B cell (primary cell): ENCODE measurements at regions not wholly inside any gene's neighbourhood (a gene's known extent, or its start where the extent isn't known, plus 50 kb on each side); places are given as distances from the start of the nearest gene placed in this dataset.

Experiments used
- ATAC-seq: fragments of 200-7000 bp; cut with Tn5 transposase; one replicate; pipeline ENCODE4 v1.10.0; 2021; ENCODE audit warnings: low read depth, mild to moderate bottlenecking, moderate number of reproducible peaks, moderate library complexity
- CTCF ChIA-PET: fragments of 350-600 bp; sonication (Branson Sonifier 250); formaldehyde crosslinking; loops from one replicate; lab custom pipeline; 2021; ENCODE audit warnings: antibody characterized with exemption, inconsistent platforms; lab: Charles Lee
- POLR2A ChIA-PET: fragments of 350-600 bp; sonication (Branson Sonifier 250); formaldehyde crosslinking; loops from one replicate; lab custom pipeline; 2021; ENCODE audit warnings: antibody characterized with exemption; lab: Charles Lee
- DNase-seq: peaks from one replicate; pipeline ENCODE4 v3.0.0; 2013
- H2AFZ ChIP-seq: 2 replicates; pipeline ENCODE4 v1.6.1; 2012; ENCODE audit warnings: mild to moderate bottlenecking, low read depth, low read length; ENCODE audit not compliant: insufficient read depth, poor library complexity, severe bottlenecking
- H3K27ac ChIP-seq, 2 donors: 1 replicate in 1 of 2; 2 replicates in 1 of 2; pipeline ENCODE4 v1.5.1; 2012 to 2013; ENCODE audit warnings: low read length in 2 of 2, mild to moderate bottlenecking in 2 of 2, moderate library complexity in 1 of 2
- H3K27me3 ChIP-seq, 4 experiments: fragments of 200-600 bp in 1 of 4; sonication (generic) in 1 of 4; replicated peaks in 1 of 4; 1 replicate in 2 of 4; 2 replicates in 2 of 4; pipeline versions ENCODE4 v1.6.1 to v1.7.0; 2013 to 2016; ENCODE audit warnings: low read length in 3 of 4, mild to moderate bottlenecking in 2 of 4, mixed read lengths in 1 of 4, moderate library complexity in 1 of 4; ENCODE audit not compliant: insufficient read depth in 4 of 4, control insufficient read depth in 3 of 4; ENCODE audit errors: control extremely low read depth in 1 of 4
- H3K36me3 ChIP-seq, 2 experiments: replicated peaks in 1 of 2; 1 replicate in 1 of 2; 2 replicates in 1 of 2; pipeline versions ENCODE4 v1.6.1 to v1.7.1; 2013; ENCODE audit warnings: low read length in 1 of 2; ENCODE audit not compliant: insufficient read depth in 2 of 2, control insufficient read depth in 1 of 2; ENCODE audit errors: control extremely low read depth in 1 of 2, extremely low read depth in 1 of 2
- H3K4me1 ChIP-seq, 2 donors: fragments of 200-600 bp in 1 of 2; sonication (generic) in 1 of 2; 1 replicate in 1 of 2; 2 replicates in 1 of 2; pipeline versions ENCODE4 v1.5.1 to v1.6.1; 2013 to 2017; ENCODE audit warnings: low read length in 2 of 2; ENCODE audit not compliant: control insufficient read depth in 2 of 2, insufficient read depth in 2 of 2
- H3K4me2 ChIP-seq: replicated peaks from 2 replicates; pipeline ENCODE3; 2012; ENCODE audit warnings: mild to moderate bottlenecking, low read depth, low read length; ENCODE audit not compliant: poor library complexity, severe bottlenecking
- H3K4me3 ChIP-seq, 5 experiments: fragments of 200-600 bp in 1 of 5; sonication (generic) in 1 of 5; 1 replicate in 3 of 5; 2 replicates in 2 of 5; pipeline versions ENCODE4 v1.5.1 to v1.7.0; 2011 to 2016; ENCODE audit warnings: low read length in 4 of 5, mild to moderate bottlenecking in 4 of 5, low read depth in 2 of 5, control low read depth in 1 of 5, moderate library complexity in 1 of 5; ENCODE audit not compliant: insufficient read depth in 1 of 5; ENCODE audit errors: control extremely low read depth in 1 of 5, extremely low read depth in 1 of 5
- H3K79me2 ChIP-seq: fragments of 200-600 bp; sonication (generic); one replicate; pipeline ENCODE4 v1.6.0; 2016; ENCODE audit warnings: low read length; ENCODE audit not compliant: control insufficient read depth, insufficient read depth
- H3K9ac ChIP-seq: fragments of 200-600 bp; sonication (generic); 2 replicates; pipeline ENCODE4 v1.6.1; 2017; ENCODE audit warnings: mild to moderate bottlenecking, low read length, moderate library complexity
- H3K9me3 ChIP-seq, 3 donors: one replicate each; pipeline versions ENCODE4 v1.6.1 to v1.7.1; 2013; ENCODE audit warnings: low read length in 2 of 3; ENCODE audit not compliant: control insufficient read depth in 2 of 3, insufficient read depth in 1 of 3; ENCODE audit errors: control extremely low read depth in 1 of 3
- H4K20me1 ChIP-seq: 2 replicates; pipeline ENCODE4 v1.6.0; 2012; ENCODE audit warnings: mild to moderate bottlenecking, low read length; ENCODE audit not compliant: insufficient read depth, control insufficient read depth, poor library complexity, severe bottlenecking
- H3K27ac Mint-ChIP-seq: one replicate; pipeline ENCODE4 v1.8.0; 2021; ENCODE audit warnings: mixed read lengths
- H3K27me3 Mint-ChIP-seq: one replicate; pipeline ENCODE4 v1.8.0; 2021; ENCODE audit warnings: mixed read lengths
- H3K4me1 Mint-ChIP-seq: one replicate; pipeline ENCODE4 v1.8.0; 2021; ENCODE audit warnings: mixed read lengths
- H3K4me3 Mint-ChIP-seq: one replicate; pipeline ENCODE4 v1.8.0; 2021; ENCODE audit warnings: mixed read lengths
- H3K9me3 Mint-ChIP-seq: one replicate; pipeline ENCODE4 v1.8.0; 2022; ENCODE audit warnings: mixed read lengths; ENCODE audit not compliant: insufficient read depth
- CTCF ChIP-seq: fragments of 200-600 bp; IDR thresholded peaks from one replicate; pipeline ENCODE4 v1.8.0; 2022; ENCODE audit warnings: antibody characterized with exemption, mild to moderate bottlenecking
- EZH2 ChIP-seq: IDR thresholded peaks from 2 replicates; pipeline ENCODE4 v1.6.1; 2012; ENCODE audit warnings: borderline replicate concordance, low read depth, mild to moderate bottlenecking, moderate library complexity, low read length; ENCODE audit not compliant: insufficient read depth, poor library complexity, severe bottlenecking
- WGBS: methylation state at CpG from one replicate; pipeline ENCODE4 v1.1.5; 2013; ENCODE audit warnings: missing lambda C conversion rate; ENCODE audit not compliant: insufficient coverage; 5-methylcytosine and 5-hydroxymethylcytosine counted together
- intact Hi-C: fragments of 100-400 bp; cut with micrococcal nuclease; formaldehyde crosslinking; loops from one replicate; pipeline ENCODE4 v1.10.0; 2022

DNA sequence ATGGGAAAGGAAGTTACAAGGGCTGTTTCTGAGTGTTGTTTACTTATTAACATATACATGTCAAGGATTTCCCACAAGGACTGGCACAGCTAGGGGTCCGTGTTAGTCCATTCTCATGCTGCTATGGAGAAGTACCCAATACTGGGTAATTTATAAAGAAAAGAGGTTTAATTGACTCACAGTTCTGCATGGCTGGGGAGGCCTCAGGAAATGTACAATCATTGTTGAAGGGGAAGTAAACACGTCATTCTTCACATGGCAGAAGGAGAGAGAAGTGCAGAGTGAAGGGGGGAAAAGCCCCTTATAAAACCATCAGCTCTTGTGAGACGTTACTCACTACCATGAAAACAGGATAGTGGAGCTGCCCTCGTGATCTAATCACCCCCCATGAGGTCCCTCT lies 128.9 kb upstream of the CELF4 start:
- H3K79me2 ChIP-seq = no peaks in the 10 kb centered on the region
- ATAC-seq (no peak), DNase-seq (no peak)
- no peaks in the 10 kb centered on the region for H3K4me1 ChIP-seq
- WGBS = no CpG with 5 or more reads among the region's 4 CpGs
- H3K27ac ChIP-seq = no peak overlapping the region
- CTCF ChIA-PET = no interaction called here
- no peak overlapping the region for H3K4me2 ChIP-seq
- no peak overlapping the region for H3K4me3 ChIP-seq
- no peak overlapping the region for H3K4me3 Mint-ChIP-seq
- no peak overlapping the region for H3K27ac Mint-ChIP-seq
- H2AFZ ChIP-seq = no peak overlapping the region
- H3K9me3 ChIP-seq = peaks cover 0 to 3% (median 0%) of the 10 kb centered on the region in 3 donors
- H4K20me1 ChIP-seq = no peaks in the 10 kb centered on the region
- no peaks in the 10 kb centered on the region for H3K9me3 Mint-ChIP-seq
- H3K36me3 ChIP-seq = no peaks in the 10 kb centered on the region
- TF ChIP-seq CTCF (no peak), EZH2 (no peak)
- no peaks in the 10 kb centered on the region for H3K27me3 ChIP-seq
- POLR2A ChIA-PET = no interaction called here
- intact Hi-C loops = no loop called here
- H3K9ac ChIP-seq = no peak overlapping the region
- H3K27me3 Mint-ChIP-seq = no peaks in the 10 kb centered on the region
- H3K4me1 Mint-ChIP-seq = no peaks in the 10 kb centered on the region

- no peak for DNase-seq
- Histone ChIP-seq H3K4me2 (no peak overlapping the region), H3K27me3 (no peaks in the 10 kb centered on the region), H3K27ac (no peak overlapping the region), H3K9me3 (peaks cover 0 to 3% (median 0%) of the 10 kb centered on the region in 3 donors), H2AFZ (no peak overlapping the region), H3K36me3 (no peaks in the 10 kb centered on the region), H4K20me1 (no peaks in the 10 kb centered on the region), H3K4me3 (no peak overlapping the region), H3K4me1 (no peaks in the 10 kb centered on the region), H3K79me2 (no peaks in the 10 kb centered on the region), H3K9ac (no peak overlapping the region)
- H3K4me1 Mint-ChIP-seq = no peaks in the 10 kb centered on the region
- no peak for ATAC-seq
- ChIA-PET POLR2A (no interaction called here), CTCF (no interaction called here)
- no peak for TF ChIP-seq CTCF
- no peak for TF ChIP-seq EZH2
- H3K27me3 Mint-ChIP-seq = no peaks in the 10 kb centered on the region
- no peak overlapping the region for H3K4me3 Mint-ChIP-seq
- H3K27ac Mint-ChIP-seq = no peak overlapping the region
- WGBS = no CpG with 5 or more reads among the region's 1 CpG
- no peaks in the 10 kb centered on the region for H3K9me3 Mint-ChIP-seq
- intact Hi-C loops = no loop called here
Measured at GRCh38 chr18:37691162-37691561, 125.6 kb upstream of the CELF4 start.
